Fibroblast of gingiva (primary cell): ENCODE measurements at regions not wholly inside any gene's neighbourhood (a gene's known extent, or its start where the extent isn't known, plus 50 kb on each side); places are given as distances from the start of the nearest gene placed in this dataset.

Experiments used
- DNase-seq: peaks from one replicate; pipeline ENCODE4 v3.0.0-alpha.2; 2011; ENCODE audit warnings: low read depth

DNA sequence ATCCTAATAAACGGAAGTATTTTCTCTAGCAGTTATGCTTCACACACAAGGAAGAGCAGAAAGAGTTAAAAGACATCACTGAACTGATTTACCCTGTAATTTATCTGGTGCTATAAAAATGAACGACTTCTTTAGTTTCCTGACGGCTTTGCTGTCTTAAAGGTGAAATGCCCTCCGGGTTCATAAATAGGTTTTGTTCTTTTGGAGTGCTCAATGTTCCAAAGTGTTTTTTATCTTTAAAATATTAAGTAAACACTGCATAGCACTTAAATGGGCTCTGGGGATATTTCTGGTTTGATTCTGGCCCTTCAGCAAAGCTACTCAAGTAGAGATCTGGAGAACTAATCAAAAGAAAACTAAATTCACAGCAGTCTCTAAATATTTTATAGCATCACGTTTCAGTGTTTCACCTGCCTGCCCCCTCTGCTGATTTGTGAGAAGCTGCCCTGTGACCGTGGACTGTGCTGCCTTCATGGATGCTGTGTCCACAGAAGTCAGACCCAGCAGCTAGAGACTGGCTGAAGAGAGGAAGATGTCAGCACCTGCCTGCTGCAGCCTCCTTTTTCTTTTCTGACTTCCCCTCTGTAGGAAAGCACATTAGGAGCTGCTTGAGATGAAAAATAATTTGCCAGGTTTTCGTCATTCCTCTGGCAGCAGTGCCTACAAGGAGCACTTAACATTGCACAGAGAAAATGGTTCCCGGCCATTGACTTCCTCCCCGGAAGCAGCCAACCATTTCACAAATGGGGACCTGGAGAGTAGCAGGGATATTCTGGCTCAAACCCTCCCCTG lies 205.1 kb upstream of the FSCB start:
- no peak for DNase-seq

DNA sequence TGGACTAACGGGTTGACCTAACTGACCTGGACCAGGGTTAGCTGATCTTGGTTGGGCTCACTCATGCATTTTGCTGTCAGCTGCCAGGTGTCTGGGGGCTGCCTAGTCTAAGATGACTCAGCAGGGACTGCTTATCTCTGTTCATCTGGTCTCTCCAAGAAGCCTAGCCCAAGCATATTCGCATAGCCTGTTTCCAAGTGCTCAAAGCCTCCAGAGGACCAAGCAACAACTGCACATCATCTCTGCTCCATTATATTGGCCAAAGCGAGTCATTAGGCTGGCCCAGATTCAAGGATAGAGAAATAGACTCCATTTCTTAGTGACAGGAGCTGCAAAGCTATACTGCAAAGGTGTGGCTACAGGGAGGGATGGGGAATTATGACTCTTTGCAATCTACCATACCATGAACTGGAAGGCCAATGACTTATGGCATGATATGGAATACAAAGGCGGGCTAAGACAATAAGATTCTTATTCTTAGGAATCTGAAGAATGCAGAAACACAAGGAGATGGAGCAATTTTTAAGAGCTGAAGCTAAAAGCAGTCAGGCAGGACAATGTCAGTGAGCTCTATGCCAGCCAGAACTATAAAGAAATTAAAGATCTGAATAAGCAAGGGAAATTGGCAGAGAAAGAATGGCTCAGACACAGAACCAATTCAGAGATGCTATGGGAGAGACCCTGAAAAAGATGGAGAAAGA lies 194.6 kb upstream of the FSCB start:
- no peak for DNase-seq

DNA sequence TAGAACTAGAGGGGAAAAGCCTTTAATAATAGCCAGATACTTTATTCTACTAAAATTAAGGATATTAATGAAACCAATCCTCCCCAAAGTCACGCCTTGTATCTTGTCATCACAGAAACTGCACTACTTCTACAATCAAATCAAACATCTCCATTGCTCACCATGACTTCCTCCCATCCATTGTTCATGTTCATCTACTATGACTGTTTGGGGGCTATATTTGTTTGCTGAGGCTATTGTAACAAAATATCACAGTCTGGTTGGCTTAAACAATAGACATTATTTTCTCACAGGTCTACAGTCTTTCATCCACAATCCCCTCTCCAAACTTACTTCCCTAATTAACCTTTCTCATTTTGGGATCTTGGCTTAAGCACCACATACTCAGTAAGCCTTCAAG lies 193.6 kb upstream of the FSCB start:
- DNase-seq, result no peak

DNA sequence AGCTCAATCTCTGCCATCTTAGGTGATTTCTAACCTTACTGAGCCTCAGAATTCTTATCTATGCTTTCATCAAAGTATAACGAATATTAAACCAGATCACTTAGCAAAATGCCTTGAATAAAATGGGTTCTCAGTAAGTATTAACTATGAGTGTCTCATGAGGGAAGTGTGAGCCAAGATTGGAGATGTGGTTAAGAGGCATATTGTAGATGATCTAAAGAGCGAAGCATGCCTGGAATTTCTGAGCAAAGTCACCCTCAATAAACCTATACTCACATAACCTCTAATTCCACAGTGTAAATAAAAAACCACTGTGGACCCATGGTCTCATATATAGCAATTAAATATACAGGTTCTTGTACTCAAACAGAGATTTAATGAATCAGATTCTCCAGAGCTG lies 193.1 kb upstream of the FSCB start:
- DNase-seq, result no peak

DNA sequence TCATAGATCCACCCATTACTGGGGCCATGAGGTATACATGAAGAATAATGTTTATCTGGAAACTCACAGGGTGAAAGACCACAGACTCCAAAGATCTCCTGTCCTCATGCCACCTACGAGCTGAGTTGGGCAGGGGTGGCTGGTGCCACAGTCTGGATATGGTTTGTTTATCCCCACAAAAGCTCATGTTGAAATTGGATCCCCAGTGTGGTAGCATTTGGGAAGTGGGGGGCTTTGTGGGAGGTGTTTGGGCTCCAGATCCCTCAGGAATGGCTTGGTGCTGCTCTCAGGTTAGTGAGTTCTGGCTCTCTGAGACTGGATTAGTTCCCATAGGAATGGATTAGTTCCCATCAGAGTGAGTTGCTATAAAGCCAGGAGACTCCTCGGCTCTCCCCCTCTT lies 192.3 kb upstream of the FSCB start:
- DNase-seq, result no peak

DNA sequence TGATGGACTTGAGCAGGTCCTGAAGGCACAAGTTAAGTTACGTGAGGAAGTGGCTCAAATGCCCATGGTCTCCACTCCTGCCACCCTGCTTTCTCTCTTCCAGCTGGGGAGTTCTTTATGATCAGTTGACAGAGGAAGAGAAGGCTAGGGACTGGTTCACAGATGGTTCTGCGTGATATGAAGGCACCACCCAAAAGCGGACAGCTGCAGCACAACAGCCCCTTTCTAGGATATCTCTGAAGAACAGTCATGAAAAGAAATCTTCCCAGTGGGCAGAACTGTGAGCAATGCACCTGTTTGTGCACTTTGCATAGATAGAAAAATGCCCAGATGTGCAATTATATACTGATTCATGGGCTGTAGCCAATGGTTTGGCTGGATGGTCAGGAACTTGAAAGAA lies 162.4 kb upstream of the FSCB start:
- DNase-seq, result no peak

DNA sequence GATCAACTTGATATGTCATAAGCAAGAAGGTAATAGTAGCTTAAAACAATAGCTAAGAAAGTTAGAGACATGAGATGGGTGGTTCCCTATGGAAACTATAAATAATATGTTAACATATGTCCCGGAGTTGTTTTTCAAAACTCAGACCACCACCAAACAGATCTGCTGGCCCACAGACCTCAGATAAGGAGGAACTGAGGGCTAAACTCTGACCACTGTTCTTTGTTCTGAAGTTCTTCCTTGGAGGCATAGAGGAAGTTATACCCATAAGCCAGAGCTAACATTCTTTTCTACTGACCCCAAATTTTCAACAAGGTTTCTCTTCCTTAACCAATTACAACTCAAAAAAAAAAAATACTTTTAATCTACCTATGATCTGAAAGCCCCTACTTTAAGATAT lies 156.1 kb upstream of the FSCB start:
- no peak for DNase-seq

DNA sequence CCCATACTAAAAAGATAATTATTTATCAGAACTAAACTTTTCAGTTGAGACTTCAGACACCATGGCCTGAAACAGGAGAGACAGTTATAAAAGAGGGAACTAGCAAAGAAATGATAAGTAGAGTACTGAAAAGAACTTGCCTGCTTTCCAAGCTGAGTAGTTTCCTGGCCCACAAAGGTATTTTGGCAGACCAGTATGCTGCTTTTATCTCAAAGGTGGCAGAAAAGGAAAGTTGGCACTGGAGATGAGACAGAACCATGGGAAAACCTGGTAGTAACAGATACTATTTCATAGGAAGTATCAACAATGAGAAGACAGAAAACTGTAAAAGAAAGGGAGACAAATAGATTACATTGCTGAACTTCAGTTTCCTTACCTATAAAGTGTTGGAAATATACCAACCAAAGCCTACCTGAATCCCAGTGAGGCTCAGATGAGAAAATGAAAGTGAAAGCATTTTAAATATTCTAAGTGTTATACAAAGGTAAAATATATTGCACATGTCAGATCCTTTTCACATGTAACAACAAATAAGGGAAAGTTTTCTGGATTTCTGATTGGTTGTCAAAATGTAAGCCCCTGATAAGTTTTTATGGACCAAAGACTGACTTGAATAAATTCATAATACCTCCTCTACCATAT lies 155.3 kb upstream of the FSCB start:
- no peak for DNase-seq

DNA sequence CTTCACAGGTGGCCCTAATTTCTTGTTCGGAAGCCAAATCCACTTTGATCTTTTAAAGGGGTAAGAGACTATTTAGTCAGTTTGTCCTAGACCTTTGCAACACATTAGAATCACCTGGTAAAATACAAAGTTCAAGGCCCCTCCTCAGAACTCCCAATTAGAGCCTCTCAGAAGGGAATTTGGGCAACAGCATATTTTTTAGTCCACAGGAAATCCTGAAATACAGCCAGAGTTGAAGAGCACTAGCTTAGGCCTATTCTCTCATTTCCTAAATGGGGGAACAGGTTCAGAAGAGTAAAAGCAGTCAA lies 151.3 kb upstream of the FSCB start:
- no peak for DNase-seq

DNA sequence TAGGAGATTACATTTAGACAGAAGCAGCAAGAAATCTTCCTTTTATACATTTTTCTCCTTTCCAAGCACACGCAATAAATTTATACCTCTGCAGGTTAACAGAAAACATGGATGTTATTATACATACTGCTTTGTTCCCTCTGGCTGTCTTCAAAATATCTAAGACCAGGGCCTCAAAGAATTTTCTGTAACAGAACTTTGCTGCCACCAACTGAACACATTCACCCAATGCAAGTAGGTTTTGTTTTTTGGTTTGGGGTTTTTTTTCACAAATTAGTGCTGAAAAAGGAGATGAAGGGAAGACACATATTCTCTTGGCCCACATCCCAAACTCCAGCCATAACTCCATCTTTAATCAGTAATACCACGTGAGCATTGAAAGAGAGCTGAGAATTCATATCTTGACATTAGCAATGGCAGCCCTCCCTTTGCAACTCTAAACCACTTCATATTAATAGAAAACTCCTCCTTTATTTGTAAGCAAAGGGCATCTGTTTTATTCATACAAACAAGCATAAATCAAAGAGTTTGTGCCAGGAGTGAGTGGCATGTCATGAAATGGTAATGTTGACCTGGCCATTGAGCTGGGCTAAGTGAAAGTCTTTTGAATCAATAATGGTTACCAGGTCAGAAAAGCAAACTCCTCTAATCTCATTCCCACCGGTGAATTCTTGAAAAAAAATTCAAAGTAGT lies 150.8 kb upstream of the FSCB start:
- DNase-seq, result peak; percentile 25

DNA sequence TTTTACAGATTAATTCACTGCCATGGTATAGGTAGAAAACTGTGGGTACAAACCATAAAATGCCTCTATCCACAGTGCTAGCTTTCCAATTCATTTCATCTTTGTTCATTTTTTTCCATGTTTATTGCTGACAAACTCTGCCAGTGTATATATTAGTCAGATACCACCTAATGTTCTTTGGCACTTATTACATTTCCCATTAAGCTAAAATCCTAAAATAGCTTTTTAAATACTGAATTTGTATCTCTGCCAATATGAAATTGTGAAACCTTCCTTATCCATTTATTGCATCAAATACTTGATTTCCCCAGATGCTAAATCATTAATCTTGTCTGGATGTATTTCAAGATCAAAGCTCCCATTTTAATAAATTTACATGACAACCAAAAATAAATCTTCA lies 150.1 kb upstream of the FSCB start:
- DNase-seq, result peak; percentile 6

DNA sequence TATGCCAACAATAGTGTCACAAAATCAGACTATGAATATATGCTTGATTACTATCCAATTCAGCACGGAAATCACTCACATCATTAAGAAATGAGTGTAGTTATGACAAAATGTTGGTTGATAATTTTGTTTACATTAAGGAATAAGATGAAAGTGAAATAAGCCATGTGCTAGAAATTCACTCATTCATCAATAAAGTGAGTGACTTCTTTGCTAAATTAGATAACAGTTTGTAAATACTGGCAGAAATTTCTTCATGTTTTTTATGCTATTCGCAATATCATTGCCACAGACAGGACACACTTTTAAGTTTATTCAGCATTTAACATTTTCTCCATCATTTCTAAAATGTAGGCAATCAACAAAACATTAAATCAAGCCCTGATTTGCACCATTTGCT lies 147.5 kb upstream of the FSCB start:
- DNase-seq, result no peak

DNA sequence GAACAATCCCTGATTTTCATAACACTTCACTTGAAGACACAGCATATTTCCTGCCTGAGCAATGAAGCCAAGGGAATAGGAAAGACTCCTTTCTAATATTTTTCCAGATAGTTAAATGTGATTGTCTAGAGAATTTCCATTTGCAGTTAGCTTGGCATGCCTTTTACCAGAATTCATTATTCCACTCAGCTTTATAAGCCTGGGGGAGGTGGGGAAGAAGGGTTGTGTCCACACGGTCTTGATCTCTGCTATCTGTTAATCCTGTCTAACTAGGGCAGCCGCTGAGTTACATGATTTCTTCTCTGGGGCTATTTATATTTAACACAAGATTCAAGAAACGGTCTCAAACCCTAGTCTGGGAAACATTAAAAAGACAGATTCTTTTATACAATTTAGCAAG lies 146.6 kb upstream of the FSCB start:
- DNase-seq, result no peak

DNA sequence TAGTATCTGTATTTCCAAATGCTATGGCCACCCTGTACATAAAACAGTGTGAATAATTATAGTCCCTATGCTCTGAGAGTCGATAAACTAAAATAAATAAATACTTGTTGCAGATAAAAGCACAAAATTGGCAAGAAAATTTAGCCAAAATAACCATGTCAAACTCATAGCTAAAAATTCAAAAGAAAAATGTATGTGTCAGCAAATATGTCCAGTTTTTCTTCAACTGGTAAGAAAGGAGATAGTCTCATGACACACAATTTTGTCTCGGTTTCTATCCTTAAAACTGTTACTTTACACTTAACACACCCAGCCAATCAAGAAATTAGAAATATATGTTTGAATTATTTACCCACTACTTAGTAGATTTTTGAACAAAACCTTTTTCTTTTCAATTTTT lies 145.6 kb upstream of the FSCB start:
- DNase-seq, result no peak

DNA sequence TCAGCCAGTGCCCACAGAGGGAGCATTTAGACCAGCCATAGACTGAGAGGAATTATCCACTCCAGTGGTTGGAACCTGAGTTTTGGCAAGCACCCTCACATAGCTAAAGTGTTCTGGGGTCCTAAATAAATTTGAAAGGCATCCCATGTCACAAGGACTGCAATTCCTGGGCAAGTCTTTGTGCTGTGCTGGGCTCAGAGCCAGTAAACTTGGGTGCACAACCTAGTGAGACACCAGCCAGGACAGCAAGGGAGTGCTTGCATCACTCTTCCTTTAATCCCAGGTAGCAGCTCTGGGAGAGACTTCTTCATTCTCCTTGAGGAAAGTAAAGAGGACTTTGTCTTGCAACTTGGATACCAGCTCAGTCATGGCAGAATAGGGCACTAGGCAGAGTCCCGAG lies 142.0 kb upstream of the FSCB start:
- DNase-seq, result no peak

DNA sequence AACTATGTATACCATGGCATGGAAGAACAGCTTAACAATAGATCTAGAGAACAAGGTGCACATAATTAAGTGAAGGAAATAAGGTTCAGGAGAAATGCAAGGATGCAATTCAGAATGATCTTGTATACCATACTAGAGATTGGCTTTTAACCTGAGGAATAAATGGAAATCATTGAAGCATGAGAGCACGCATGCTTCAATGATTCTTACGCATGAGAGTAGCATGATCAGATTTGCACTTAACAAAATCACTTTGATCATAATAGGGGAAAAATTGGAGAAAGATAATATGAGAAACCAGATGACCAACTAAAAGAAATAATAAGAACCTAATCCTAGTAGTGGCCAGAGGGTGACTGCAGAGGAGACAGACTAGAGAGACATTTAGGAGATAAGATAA lies 133.3 kb upstream of the FSCB start:
- DNase-seq, result no peak

DNA sequence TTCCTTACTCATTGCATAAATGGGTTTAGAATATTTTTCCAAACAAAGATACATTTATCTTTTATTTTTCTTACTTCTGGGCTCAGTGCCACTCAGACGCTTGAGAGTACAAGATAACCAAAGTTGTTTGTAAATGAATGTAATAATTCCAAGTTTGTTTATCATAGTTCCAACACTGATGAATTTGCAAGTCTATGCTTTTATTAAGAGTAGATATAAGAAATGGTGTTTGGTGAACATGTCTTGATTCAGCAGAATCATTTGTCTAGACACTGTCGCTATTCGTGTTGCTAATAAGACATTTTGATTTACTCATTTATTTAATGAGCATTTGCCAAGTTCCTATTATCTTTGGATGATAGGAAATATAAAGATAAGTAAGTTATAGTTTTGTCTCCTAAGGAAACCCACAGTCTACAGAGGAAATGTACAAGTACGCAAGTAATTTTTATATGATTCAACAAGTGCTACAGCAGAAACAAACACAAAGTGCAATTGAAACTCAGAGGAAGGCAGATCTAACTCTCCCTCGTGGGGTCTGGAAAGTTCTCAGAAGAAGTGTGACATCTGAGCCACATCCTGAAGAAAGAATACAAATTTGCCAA lies 132.8 kb upstream of the FSCB start:
- no peak for DNase-seq

DNA sequence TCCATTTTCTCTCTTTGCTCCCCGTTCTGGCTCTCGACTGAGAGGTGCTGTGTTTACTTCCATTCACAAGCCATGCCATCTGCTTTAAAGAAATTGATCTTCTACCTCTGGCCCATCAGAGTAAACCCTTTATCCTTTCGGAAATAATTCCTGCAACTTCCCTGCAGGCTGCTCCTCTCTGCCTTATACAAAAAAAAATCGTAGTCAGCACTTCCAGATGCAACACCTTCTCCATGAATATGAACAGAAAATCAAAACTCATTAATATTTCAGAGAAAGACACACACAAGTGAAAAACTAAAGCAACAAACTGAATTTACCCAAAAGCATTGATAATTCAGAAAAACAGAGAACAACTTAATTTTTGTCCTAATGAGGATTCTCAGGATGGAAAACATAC lies 127.6 kb upstream of the FSCB start:
- no peak for DNase-seq

DNA sequence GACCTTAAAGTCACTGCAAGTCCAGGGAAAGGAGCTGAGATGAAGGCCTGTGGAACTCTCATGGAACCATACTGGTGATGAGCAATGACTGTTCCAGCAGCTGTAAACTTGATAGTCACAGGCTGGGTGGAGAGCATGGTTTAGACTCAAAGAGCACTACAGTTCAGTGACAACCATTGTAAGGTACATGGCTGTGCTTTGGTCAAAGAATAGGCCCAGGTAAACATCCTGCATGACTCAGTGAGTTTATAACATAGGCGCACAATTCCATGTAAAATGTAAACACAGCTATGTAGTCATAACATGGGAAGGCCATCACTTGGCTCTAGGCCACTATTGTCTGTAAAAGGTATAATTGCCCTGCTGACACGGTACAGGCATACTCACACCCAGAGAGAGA lies 119.3 kb upstream of the FSCB start:
- no peak for DNase-seq

DNA sequence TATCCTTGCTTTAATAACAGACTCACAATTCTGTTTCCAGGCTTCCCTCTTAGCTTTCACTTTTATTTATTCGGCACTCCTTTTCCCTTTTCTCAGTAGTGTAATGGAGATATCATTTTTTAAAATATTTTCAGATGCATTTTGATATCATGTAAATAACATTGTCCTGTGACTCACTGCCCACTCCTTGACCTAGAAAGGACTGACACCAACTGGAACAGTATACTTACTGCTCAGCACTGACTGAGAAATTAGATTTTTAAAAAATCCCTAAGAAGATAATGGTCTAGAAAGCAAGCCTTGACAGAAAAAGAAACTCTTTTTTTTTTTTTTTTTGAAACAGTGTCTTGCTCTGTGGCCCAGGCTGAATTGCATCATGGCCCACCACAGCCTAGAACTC lies 118.0 kb upstream of the FSCB start:
- DNase-seq, result no peak

DNA sequence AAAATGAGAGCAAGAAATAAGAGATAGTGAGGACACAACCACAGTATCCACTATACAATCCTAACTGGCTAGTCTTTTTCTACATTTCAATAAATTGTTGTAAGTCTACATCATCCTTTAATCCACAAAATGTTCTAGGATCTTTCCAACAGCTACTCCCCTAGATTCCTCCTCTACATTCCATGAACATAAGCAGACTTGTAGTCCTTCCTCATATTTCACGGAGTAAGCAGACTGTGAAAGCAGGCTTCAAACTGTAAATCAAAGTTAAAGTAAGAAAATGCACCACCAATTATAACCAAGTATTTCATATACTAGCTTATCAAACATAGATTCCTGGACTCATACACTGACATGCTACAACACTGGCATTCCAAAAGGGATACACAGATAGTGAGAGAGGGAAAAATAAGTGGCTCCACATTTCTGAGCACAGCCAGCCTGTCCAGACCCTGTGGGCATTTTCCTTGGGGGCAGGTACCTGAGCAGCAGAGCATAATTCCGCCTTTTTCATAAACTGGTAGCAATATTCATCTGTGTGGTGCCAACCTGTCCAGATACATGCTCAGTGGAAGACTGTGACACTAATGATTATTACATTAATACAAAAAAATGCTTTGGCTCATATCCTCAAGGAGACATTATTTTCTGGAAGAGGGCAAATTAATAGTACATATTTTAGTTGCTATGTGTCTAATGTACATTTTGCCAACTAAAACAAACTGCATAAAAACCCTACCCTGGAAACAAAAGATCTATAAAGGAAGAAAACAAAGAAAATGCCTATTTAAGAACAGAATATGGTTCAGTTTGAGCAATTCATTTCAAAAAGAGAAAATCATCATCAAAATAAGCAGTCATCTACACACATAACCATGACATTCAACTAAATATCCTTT lies 113.3 kb upstream of the FSCB start:
- peak; percentile 29 for DNase-seq

DNA sequence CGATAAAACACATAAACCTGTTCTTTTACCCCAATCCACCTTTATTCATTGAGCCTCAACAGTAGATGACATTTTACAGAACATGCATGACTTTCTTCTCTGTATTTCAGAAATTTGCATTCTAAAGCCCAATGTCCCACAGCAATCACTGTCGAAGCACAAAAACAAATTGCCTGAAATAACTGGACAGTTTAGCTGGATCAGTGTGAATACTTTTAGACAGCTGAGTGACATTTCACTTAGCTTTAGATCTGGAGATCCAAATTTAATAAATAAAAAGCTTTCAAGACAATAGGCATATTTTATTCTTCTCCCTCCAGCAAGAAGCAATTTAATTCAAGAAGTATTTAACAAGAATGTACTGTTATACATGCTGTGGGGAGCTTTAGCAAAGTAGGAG lies 109.1 kb upstream of the FSCB start:
- no peak for DNase-seq
